OCI-LY3 (cell line): ENCODE measurements at regions not wholly inside any gene's neighbourhood (a gene's known extent, or its start where the extent isn't known, plus 50 kb on each side); places are given as distances from the start of the nearest gene placed in this dataset.

Experiments
- EZH2phosphoT487 ChIP-seq: fragments of 200-600 bp; shearing (Covaris generic); IDR thresholded peaks from 2 replicates; pipeline ENCODE4 v1.6.1; 2018; ENCODE audit warnings: antibody characterized with exemption, mixed run types, low read depth
- TF ChIP-seq, protein P1 (sequence below): fragments of 200-600, 300-600 bp; sonication (generic); IDR thresholded peaks from 2 replicates; pipeline ENCODE4 v1.5.1; 2014; ENCODE audit warnings: antibody characterized with exemption, low read length, low read depth

- TF ChIP-seq, protein P1, sequence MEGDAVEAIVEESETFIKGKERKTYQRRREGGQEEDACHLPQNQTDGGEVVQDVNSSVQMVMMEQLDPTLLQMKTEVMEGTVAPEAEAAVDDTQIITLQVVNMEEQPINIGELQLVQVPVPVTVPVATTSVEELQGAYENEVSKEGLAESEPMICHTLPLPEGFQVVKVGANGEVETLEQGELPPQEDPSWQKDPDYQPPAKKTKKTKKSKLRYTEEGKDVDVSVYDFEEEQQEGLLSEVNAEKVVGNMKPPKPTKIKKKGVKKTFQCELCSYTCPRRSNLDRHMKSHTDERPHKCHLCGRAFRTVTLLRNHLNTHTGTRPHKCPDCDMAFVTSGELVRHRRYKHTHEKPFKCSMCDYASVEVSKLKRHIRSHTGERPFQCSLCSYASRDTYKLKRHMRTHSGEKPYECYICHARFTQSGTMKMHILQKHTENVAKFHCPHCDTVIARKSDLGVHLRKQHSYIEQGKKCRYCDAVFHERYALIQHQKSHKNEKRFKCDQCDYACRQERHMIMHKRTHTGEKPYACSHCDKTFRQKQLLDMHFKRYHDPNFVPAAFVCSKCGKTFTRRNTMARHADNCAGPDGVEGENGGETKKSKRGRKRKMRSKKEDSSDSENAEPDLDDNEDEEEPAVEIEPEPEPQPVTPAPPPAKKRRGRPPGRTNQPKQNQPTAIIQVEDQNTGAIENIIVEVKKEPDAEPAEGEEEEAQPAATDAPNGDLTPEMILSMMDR, result no peak
- no peak for TF ChIP-seq EZH2phosphoT487
Observed at GRCh38 chr3:187942658-187943241, 197.5 kb upstream of the BCL6 start.
